ENCODE measurements at regions not wholly inside any gene's neighbourhood (a gene's known extent, or its start where the extent isn't known, plus 50 kb on each side); places are given as distances from the start of the nearest gene placed in this dataset.

- H3K27me3 ChIP-seq: no peaks in the 10 kb centered on the region
- peaks cover 0 to 5% (median 0%) of the 10 kb centered on the region in 12 donors for H3K9me3 ChIP-seq
- ATAC-seq (no peak), DNase-seq (peak in 1 of 5 donors; percentile 57)
- H3K27ac ChIP-seq: peak overlapping the region; percentile 94 to 100 (median 100)
- WGBS, 4 donors: 68 to 79% (median 78%) methylated on average over 18 to 21 of the region's 21 CpGs
- no peaks in the 10 kb centered on the region for H3K36me3 ChIP-seq
- peaks cover 4 to 49% (median 32%) of the 10 kb centered on the region in 12 donors for H3K4me1 ChIP-seq
- intact Hi-C loops (cut with DNase I): loop anchor here in 8 of 10 donors (2.0 to 10.0 kb wide), 14 partner anchors 37 to 240 kb away; partner anchors contain the start of gene IER5L (in 4 of the 8)
- H3K4me3 ChIP-seq: peak overlapping the region in 1 of 12 donors; percentile 10
- no peak for TF ChIP-seq POLR2A (IDR thresholded peaks at IDR 0.05)
- TF ChIP-seq, protein P1, sequence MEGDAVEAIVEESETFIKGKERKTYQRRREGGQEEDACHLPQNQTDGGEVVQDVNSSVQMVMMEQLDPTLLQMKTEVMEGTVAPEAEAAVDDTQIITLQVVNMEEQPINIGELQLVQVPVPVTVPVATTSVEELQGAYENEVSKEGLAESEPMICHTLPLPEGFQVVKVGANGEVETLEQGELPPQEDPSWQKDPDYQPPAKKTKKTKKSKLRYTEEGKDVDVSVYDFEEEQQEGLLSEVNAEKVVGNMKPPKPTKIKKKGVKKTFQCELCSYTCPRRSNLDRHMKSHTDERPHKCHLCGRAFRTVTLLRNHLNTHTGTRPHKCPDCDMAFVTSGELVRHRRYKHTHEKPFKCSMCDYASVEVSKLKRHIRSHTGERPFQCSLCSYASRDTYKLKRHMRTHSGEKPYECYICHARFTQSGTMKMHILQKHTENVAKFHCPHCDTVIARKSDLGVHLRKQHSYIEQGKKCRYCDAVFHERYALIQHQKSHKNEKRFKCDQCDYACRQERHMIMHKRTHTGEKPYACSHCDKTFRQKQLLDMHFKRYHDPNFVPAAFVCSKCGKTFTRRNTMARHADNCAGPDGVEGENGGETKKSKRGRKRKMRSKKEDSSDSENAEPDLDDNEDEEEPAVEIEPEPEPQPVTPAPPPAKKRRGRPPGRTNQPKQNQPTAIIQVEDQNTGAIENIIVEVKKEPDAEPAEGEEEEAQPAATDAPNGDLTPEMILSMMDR (IDR thresholded peaks at IDR 0.05): no peak
These were observed 205.6 kb downstream of the C9orf50 start for GRCh38 chr9:129414993-129415941.

GRCh38 chr9:129414377-129414992 is 206.4 kb downstream of the C9orf50 start:
- Histone ChIP-seq H3K9me3 (peaks cover 0 to 2% (median 0%) of the 10 kb centered on the region in 12 donors), H3K4me3 (peak overlapping the region in 11 of 12 donors; percentile 22 to 71 (median 60)), H3K27me3 (no peaks in the 10 kb centered on the region), H3K27ac (peak overlapping the region; percentile 94 to 100 (median 100)), H3K4me1 (peaks cover 4 to 49% (median 32%) of the 10 kb centered on the region in 12 donors), H3K36me3 (no peaks in the 10 kb centered on the region)
- intact Hi-C loops (cut with DNase I): loop anchor here in 6 of 10 donors (2.0 to 10.0 kb wide), 13 partner anchors 38 to 240 kb away; partner anchors contain the start of gene IER5L (in 4 of the 6)
- TF ChIP-seq POLR2A (IDR thresholded peaks at IDR 0.05): no peak
- TF ChIP-seq, protein P1 (IDR thresholded peaks at IDR 0.05): no peak
- 43 to 63% (median 47%) methylated on average over 30 to 31 of the region's 31 CpGs for WGBS, 4 donors
- DNase-seq (peak in 4 of 5 donors; percentile 43 to 74 (median 54)), ATAC-seq (peak in 2 of 4 donors; percentile 1 to 3)

GRCh38 chr9:129413537-129414376 is 207.1 kb downstream of the C9orf50 start:
- no peaks in the 10 kb centered on the region for H3K27me3 ChIP-seq
- H3K27ac ChIP-seq: peak overlapping the region; percentile 94 to 100 (median 100)
- H3K4me3 ChIP-seq: peak overlapping the region; percentile 28 to 71 (median 58)
- WGBS, 4 donors: 1 to 3% (median 2%) methylated on average over 21 to 84 of the region's 84 CpGs
- peak; percentile 57 to 87 (median 86) for ATAC-seq
- no peaks in the 10 kb centered on the region for H3K36me3 ChIP-seq
- DNase-seq: peak; percentile 99 to 100 (median 99)
- peaks cover 4 to 56% (median 32%) of the 10 kb centered on the region in 12 donors for H3K4me1 ChIP-seq
- TF ChIP-seq, protein P1 (IDR thresholded peaks at IDR 0.05): peak in 1 of 12 donors; percentile 13
- TF ChIP-seq POLR2A (IDR thresholded peaks at IDR 0.05): peak; percentile 41 to 85
- intact Hi-C loops (cut with DNase I): loop anchor here in 7 of 10 donors (1.0 to 10.0 kb wide), 23 partner anchors 31 to 273 kb away; partner anchors contain the start of gene IER5L (in 5 of the 7)
- no peaks in the 10 kb centered on the region for H3K9me3 ChIP-seq

All from heart left ventricle (tissue), 16 donors.